Liver (tissue), 2 donors: ENCODE measurements at regions not wholly inside any gene's neighbourhood (a gene's known extent, or its start where the extent isn't known, plus 50 kb on each side); places are given as distances from the start of the nearest gene placed in this dataset.

Experiments used
- YY1 ChIP-seq: IDR thresholded peaks from 2 replicates; pipeline ENCODE4 v1.6.1; 2016; ENCODE audit warnings: antibody characterized with exemption, mild to moderate bottlenecking
- TF ChIP-seq, protein P1 (sequence below): fragments of 150-350 bp; IDR thresholded peaks from 2 replicates; pipeline ENCODE4 v1.5.1; 2017; ENCODE audit warnings: improper control_type of control experiment, low read depth, low read length; ENCODE audit not compliant: missing input control
- donor health status: healthy.

DNA sequence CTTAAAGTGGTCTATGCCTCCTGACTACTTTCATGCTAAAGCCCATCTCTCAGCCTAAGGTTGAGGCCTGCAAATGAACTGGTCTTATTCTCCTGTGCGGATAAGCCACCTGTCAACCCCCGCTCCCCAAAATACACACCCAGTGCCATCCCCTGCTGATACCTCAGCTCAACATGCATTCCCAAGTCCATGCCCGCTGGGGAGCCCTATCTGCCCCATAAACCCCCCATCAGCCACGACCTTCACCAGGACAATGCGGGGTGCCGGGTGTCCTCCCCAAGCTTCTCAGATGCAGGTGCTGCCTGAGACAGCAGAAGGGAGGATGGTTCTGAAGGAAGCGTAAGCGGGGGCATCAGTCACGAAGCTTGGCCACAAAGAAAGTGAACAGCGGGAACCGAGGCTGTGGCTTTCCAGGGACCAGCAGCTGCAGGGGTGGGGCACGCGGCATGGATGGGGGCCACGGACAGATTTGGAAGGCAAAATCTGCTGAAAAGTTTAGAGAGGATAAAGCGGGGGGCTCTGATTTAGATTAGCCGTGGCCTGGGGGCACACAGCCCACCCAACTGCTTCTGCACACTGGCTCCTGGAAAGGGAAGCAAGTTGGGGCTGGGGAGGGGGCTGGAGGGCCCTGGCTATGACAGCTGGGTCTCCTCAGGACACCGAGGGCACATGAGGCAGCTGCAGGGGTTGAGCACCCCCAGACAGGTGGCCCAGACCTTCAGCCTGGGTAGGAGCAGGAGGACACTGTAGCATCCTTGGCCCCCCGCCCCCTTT, 1391.9 kb downstream of the TBC1D22A start:
- TF ChIP-seq YY1, result no peak
- TF ChIP-seq, protein P1, sequence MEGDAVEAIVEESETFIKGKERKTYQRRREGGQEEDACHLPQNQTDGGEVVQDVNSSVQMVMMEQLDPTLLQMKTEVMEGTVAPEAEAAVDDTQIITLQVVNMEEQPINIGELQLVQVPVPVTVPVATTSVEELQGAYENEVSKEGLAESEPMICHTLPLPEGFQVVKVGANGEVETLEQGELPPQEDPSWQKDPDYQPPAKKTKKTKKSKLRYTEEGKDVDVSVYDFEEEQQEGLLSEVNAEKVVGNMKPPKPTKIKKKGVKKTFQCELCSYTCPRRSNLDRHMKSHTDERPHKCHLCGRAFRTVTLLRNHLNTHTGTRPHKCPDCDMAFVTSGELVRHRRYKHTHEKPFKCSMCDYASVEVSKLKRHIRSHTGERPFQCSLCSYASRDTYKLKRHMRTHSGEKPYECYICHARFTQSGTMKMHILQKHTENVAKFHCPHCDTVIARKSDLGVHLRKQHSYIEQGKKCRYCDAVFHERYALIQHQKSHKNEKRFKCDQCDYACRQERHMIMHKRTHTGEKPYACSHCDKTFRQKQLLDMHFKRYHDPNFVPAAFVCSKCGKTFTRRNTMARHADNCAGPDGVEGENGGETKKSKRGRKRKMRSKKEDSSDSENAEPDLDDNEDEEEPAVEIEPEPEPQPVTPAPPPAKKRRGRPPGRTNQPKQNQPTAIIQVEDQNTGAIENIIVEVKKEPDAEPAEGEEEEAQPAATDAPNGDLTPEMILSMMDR, result no peak
